ENCODE measurements at regions not wholly inside any gene's neighbourhood (a gene's known extent, or its start where the extent isn't known, plus 50 kb on each side); places are given as distances from the start of the nearest gene placed in this dataset.
A peak's percentile ranks its signal among the peaks of the same experiment; 100 is the strongest.

DNA sequence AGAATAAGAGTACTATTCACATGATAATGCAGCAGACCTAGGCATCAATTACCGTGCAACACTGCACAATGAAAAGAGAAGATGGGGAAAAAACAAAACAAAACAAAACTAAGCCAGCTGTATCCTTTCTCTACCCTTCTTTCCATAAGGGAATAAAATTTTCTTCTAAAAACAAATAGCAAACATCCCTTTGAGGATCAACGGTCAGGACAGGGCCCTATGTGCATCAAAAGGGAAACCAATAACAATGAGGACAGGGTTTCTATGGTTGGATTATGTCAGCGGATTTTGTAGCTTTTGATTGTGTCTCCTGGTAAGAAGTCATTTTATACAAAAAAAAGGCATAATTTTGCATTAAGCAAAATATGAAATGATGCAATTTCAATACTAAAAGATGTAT, 350.3 kb downstream of the SLC6A15 start:
- POLR2A ChIA-PET: no interaction called here
- DNase-seq (ENCODE audit: extremely low spot score): no peak
- CTCF ChIA-PET: no interaction called here
- TF ChIP-seq LEF1 (IDR thresholded peaks at IDR 0.05; ENCODE audit: borderline replicate concordance): no peak
- no peak for TF ChIP-seq L3MBTL2 (conservative IDR thresholded peaks at IDR 0.05)
- TF ChIP-seq ARNT (IDR thresholded peaks at IDR 0.05): no peak

DNA sequence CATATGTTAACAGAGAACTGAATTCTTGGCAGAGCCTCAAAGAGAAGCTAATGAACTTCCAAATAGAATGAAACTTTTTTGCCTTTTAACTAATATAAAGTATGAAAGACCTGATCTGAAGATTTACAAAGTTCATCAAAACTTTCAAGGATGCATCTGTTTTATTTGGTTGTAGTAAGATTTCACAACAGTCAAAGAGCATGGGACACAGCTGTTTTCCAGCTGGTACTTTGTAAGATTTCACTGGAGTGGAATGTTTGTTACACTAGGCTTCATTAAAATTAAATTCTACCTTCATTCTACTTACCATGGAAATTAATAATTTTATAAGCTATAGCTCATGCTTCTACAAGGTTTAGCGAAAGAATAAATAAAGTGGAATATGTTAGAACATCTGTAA, 351.2 kb downstream of the SLC6A15 start:
- POLR2A ChIA-PET: no interaction called here
- TF ChIP-seq FOXM1 (IDR thresholded peaks at IDR 0.05; ENCODE audit: borderline replicate concordance): no peak
- no peak for TF ChIP-seq ARNT (IDR thresholded peaks at IDR 0.05)
- TF ChIP-seq FOXA1 (IDR thresholded peaks at IDR 0.05): no peak
- TF ChIP-seq CTBP1 (IDR thresholded peaks at IDR 0.05; ENCODE audit: borderline replicate concordance): no peak
- TF ChIP-seq BHLHE40 (IDR thresholded peaks at IDR 0.05; ENCODE audit: borderline replicate concordance): no peak
- no peak for TF ChIP-seq ELF4 (IDR thresholded peaks at IDR 0.05)
- TF ChIP-seq ZNF384 (IDR thresholded peaks at IDR 0.05): no peak
- no peak for TF ChIP-seq FOXK2 (IDR thresholded peaks at IDR 0.05)
- TF ChIP-seq HDGF (IDR thresholded peaks at IDR 0.05; ENCODE audit: borderline replicate concordance): no peak
- TF ChIP-seq SUZ12 (IDR thresholded peaks at IDR 0.05): no peak
- TF ChIP-seq TARDBP (IDR thresholded peaks at IDR 0.05): no peak
- no peak for TF ChIP-seq NFRKB (IDR thresholded peaks at IDR 0.05)
- TF ChIP-seq L3MBTL2 (conservative IDR thresholded peaks at IDR 0.05): no peak
- TF ChIP-seq LEF1 (IDR thresholded peaks at IDR 0.05; ENCODE audit: borderline replicate concordance): no peak
- TF ChIP-seq, protein P1, sequence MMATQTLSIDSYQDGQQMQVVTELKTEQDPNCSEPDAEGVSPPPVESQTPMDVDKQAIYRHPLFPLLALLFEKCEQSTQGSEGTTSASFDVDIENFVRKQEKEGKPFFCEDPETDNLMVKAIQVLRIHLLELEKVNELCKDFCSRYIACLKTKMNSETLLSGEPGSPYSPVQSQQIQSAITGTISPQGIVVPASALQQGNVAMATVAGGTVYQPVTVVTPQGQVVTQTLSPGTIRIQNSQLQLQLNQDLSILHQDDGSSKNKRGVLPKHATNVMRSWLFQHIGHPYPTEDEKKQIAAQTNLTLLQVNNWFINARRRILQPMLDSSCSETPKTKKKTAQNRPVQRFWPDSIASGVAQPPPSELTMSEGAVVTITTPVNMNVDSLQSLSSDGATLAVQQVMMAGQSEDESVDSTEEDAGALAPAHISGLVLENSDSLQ (IDR thresholded peaks at IDR 0.05): no peak
- TF ChIP-seq SP1 (IDR thresholded peaks at IDR 0.05): no peak
- no peak for DNase-seq (ENCODE audit: extremely low spot score)
- CTCF ChIA-PET: no interaction called here

DNA sequence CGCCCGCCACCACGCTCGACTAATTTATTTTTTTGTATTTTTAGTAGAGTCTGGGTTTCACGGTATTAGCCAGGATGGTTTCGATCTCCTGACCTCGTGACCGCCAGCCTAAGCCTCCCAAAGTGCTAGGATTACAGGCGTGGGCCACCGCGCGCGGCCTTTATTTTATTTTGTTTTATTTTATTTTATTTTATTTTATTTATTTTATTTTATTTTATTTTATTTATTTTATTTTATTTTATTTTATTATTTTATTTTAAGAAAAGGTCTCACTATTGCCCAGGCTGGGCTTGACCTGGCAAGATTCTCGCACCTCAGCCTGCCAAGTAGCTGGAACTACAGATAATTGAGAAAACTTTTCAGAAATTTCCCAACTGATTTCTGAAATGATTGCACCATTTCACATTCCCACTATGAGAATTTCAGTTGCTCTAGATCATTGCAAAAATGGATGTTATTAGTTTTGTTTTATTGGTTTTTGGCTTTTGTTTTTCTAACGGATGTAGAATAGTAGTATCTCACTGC, 358.3 kb downstream of the SLC6A15 start:
- ChIA-PET CTCF (no interaction called here), POLR2A (no interaction called here)
- TF ChIP-seq ARNT (IDR thresholded peaks at IDR 0.05) (no peak), HDGF (IDR thresholded peaks at IDR 0.05; ENCODE audit: borderline replicate concordance) (no peak), CTBP1 (IDR thresholded peaks at IDR 0.05; ENCODE audit: borderline replicate concordance) (no peak), ZNF384 (IDR thresholded peaks at IDR 0.05) (no peak), FOXA1 (IDR thresholded peaks at IDR 0.05) (no peak), LEF1 (IDR thresholded peaks at IDR 0.05; ENCODE audit: borderline replicate concordance) (no peak), TARDBP (IDR thresholded peaks at IDR 0.05) (no peak), SP1 (IDR thresholded peaks at IDR 0.05) (no peak), FOXM1 (IDR thresholded peaks at IDR 0.05; ENCODE audit: borderline replicate concordance) (no peak), FOXK2 (IDR thresholded peaks at IDR 0.05) (no peak), L3MBTL2 (conservative IDR thresholded peaks at IDR 0.05) (no peak), ELF4 (IDR thresholded peaks at IDR 0.05) (no peak), BHLHE40 (IDR thresholded peaks at IDR 0.05; ENCODE audit: borderline replicate concordance) (no peak)
- TF ChIP-seq, protein P1 (IDR thresholded peaks at IDR 0.05): no peak
- DNase-seq (ENCODE audit: extremely low spot score): no peak

DNA sequence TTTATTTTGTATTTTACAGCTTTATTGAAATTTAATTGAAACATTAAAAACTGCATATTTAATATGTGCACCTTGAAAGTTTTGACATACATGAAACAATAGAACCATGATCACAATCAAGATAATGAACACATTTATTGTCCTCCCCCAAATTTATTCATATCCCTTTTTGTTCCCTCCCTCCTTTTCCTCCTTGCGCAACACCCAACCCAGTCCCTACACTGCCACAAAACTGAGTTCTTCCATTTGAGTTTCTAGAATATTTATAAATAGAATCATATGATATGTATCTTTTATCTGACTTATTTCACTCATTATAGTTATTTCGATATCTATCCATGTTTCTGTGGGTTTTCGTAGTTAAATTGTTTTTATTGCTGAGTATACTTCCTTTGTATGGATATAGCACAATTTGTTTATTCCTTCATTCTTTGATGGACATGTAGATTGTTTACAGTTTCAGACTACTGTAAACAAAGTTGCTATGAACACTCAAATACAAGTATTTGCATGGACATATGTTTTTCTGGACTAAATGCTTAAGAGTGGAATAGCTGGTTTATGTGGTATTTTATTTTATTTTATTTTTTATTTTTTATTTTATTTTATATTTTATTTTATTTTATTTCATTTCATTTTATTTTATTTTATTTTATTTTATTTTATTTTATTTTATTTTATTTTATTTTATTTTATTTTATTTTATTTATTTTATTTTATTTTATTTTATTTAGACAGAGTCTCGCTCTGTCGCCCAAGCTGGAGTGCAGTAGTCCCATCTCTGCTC, 359.1 kb downstream of the SLC6A15 start:
- no peak for DNase-seq (ENCODE audit: extremely low spot score)
- POLR2A ChIA-PET: no interaction called here
- TF ChIP-seq CTBP1 (IDR thresholded peaks at IDR 0.05; ENCODE audit: borderline replicate concordance) (no peak), ARNT (IDR thresholded peaks at IDR 0.05) (no peak), SP1 (IDR thresholded peaks at IDR 0.05) (no peak), LEF1 (IDR thresholded peaks at IDR 0.05; ENCODE audit: borderline replicate concordance) (no peak), FOXA1 (IDR thresholded peaks at IDR 0.05) (no peak), ZNF384 (IDR thresholded peaks at IDR 0.05) (no peak), FOXM1 (IDR thresholded peaks at IDR 0.05; ENCODE audit: borderline replicate concordance) (no peak), HDGF (IDR thresholded peaks at IDR 0.05; ENCODE audit: borderline replicate concordance) (no peak), BHLHE40 (IDR thresholded peaks at IDR 0.05; ENCODE audit: borderline replicate concordance) (no peak), SUZ12 (IDR thresholded peaks at IDR 0.05) (no peak), TARDBP (IDR thresholded peaks at IDR 0.05) (no peak), ELF4 (IDR thresholded peaks at IDR 0.05) (no peak), NFRKB (IDR thresholded peaks at IDR 0.05) (no peak), FOXK2 (IDR thresholded peaks at IDR 0.05) (no peak), L3MBTL2 (conservative IDR thresholded peaks at IDR 0.05) (no peak)
- TF ChIP-seq, protein P1 (IDR thresholded peaks at IDR 0.05): no peak
- CTCF ChIA-PET: no interaction called here

DNA sequence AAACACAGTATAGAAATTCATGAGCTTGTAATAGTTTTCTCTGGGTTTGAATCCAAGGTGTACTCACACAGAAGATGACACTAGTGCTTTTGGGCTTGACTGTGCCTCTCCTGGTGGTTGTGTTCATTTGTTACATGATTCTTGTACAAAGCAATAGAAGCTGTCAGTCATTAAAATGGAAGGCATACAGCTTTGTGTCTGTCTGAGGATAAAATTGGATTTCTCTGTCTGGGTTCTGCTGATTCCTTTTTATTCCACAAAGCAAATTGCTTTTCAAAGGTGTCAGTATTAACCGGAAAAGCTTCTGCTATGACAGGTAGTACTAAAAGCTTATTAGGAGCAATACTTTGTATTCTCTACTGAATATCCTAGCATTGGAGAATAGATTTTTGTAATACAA, 361.2 kb downstream of the SLC6A15 start:
- CTCF ChIA-PET: no interaction called here
- DNase-seq (ENCODE audit: extremely low spot score): no peak
- POLR2A ChIA-PET: no interaction called here
- TF ChIP-seq HDGF (IDR thresholded peaks at IDR 0.05; ENCODE audit: borderline replicate concordance): no peak
- TF ChIP-seq, protein P1 (IDR thresholded peaks at IDR 0.05): peak; percentile 61

DNA sequence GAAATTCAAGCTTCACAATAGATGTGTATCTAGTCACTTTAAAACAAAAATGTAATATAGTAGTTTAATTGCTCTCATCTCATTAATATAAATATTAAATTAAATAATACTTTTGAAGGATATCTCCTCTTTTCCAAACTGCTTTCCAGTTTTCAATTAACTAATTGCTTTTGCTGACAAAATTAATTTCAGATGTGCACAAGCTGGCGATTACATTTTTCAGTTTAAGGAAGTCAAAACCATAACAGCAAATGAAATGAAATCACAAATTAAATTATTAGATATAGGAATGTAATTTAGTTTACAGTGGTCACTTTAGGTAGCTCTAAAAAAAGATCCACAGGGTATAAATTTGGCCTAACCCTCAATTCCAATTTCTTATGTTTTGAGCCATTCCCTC, 362.1 kb downstream of the SLC6A15 start:
- ChIA-PET POLR2A (no interaction called here), CTCF (no interaction called here)
- DNase-seq (ENCODE audit: extremely low spot score): no peak
- TF ChIP-seq ELF4 (IDR thresholded peaks at IDR 0.05) (no peak), SP1 (IDR thresholded peaks at IDR 0.05) (no peak), TARDBP (IDR thresholded peaks at IDR 0.05) (no peak)
- TF ChIP-seq, protein P1 (IDR thresholded peaks at IDR 0.05): no peak
